ENCODE measurements at regions not wholly inside any gene's neighbourhood (a gene's known extent, or its start where the extent isn't known, plus 50 kb on each side); places are given as distances from the start of the nearest gene placed in this dataset.

- DNase-seq (ENCODE audit: low read depth), result no peak
- no peak overlapping the region for H3K4me3 ChIP-seq (ENCODE audit: low read length)
- no peak for TF ChIP-seq CTCF (conservative IDR thresholded peaks at IDR 0.05; ENCODE audit: low read length)
Measured at GRCh38 chr18:60755134-60755533, 382.6 kb upstream of the MC4R start.

GRCh38 chr18:60775978-60776377, 403.4 kb upstream of the MC4R start:
- no peak for TF ChIP-seq CTCF (conservative IDR thresholded peaks at IDR 0.05; ENCODE audit: low read length)
- no peak overlapping the region for H3K4me3 ChIP-seq (ENCODE audit: low read length)
- no peak for DNase-seq (ENCODE audit: low read depth)

- DNase-seq (ENCODE audit: low read depth), result no peak
- H3K4me3 ChIP-seq (ENCODE audit: low read length), result no peak overlapping the region
- TF ChIP-seq CTCF (conservative IDR thresholded peaks at IDR 0.05; ENCODE audit: low read length), result no peak
Measured at GRCh38 chr18:60784161-60784560, 411.6 kb upstream of the MC4R start.

- no peak for DNase-seq (ENCODE audit: low read depth)
Measured at GRCh38 chr18:60794802-60795201, 422.2 kb upstream of the MC4R start.

GRCh38 chr18:60804415-60804814, 431.8 kb upstream of the MC4R start:
- TF ChIP-seq CTCF (conservative IDR thresholded peaks at IDR 0.05; ENCODE audit: low read length), result no peak
- no peak for DNase-seq (ENCODE audit: low read depth)
- no peak overlapping the region for H3K4me3 ChIP-seq (ENCODE audit: low read length)

More at GRCh38 chr18:60794802-60795201, 422.2 kb upstream of the MC4R start:
- no peak overlapping the region for H3K4me3 ChIP-seq (ENCODE audit: low read length)
- no peak for TF ChIP-seq CTCF (conservative IDR thresholded peaks at IDR 0.05; ENCODE audit: low read length)

GRCh38 chr18:60809937-60810336, 437.4 kb upstream of the MC4R start:
- no peak for DNase-seq (ENCODE audit: low read depth)
- no peak overlapping the region for H3K4me3 ChIP-seq (ENCODE audit: low read length)
- TF ChIP-seq CTCF (conservative IDR thresholded peaks at IDR 0.05; ENCODE audit: low read length), result no peak

GRCh38 chr18:60812921-60813320, 440.3 kb upstream of the MC4R start:
- H3K4me3 ChIP-seq (ENCODE audit: low read length), result no peak overlapping the region
- no peak for TF ChIP-seq CTCF (conservative IDR thresholded peaks at IDR 0.05; ENCODE audit: low read length)
- DNase-seq (ENCODE audit: low read depth), result no peak
